NT2/D1 (cell line): ENCODE measurements at regions not wholly inside any gene's neighbourhood (a gene's known extent, or its start where the extent isn't known, plus 50 kb on each side); places are given as distances from the start of the nearest gene placed in this dataset.

ENCODE experiments used
- DNase-seq: peaks from one replicate; pipeline ENCODE4 v3.0.0-alpha.2; 2011; ENCODE audit warnings: low read depth, low spot score
- H3K27me3 ChIP-seq: 2 replicates; pipeline ENCODE4 v1.6.0; 2011; ENCODE audit warnings: mild to moderate bottlenecking; ENCODE audit not compliant: insufficient read length, insufficient read depth
- H3K36me3 ChIP-seq: 2 replicates; pipeline ENCODE4 v1.6.1; 2011; ENCODE audit warnings: mild to moderate bottlenecking, low read length, mixed read lengths; ENCODE audit not compliant: insufficient read depth, insufficient read length
- H3K4me1 ChIP-seq: 2 replicates; pipeline ENCODE4 v1.5.1; 2011; ENCODE audit not compliant: insufficient read depth, insufficient read length
- H3K4me3 ChIP-seq: 2 replicates; pipeline ENCODE4 v1.5.1; 2011; ENCODE audit warnings: low read depth; ENCODE audit not compliant: insufficient read length
- H3K9ac ChIP-seq: 2 replicates; pipeline ENCODE4 v1.6.0; 2011; ENCODE audit warnings: low read depth; ENCODE audit not compliant: insufficient read length
- H3K9me3 ChIP-seq: 2 replicates; pipeline ENCODE4 v1.5.1; 2011; ENCODE audit warnings: mild to moderate bottlenecking, low read length; ENCODE audit not compliant: insufficient read depth
- SUZ12 ChIP-seq: IDR thresholded peaks from 2 replicates; pipeline ENCODE4 v1.6.1; 2011; ENCODE audit not compliant: insufficient read length, insufficient read depth; ENCODE audit errors: extremely low read depth
- YY1 ChIP-seq: IDR thresholded peaks from 2 replicates; pipeline ENCODE4 v1.6.1; 2011; ENCODE audit not compliant: insufficient read length, insufficient read depth
- ZNF274 ChIP-seq: IDR thresholded peaks from 2 replicates; pipeline ENCODE4 v1.6.1; 2011; ENCODE audit warnings: mild to moderate bottlenecking, low read depth, low read length

- Histone ChIP-seq H3K4me1 (no peaks in the 10 kb centered on the region), H3K9ac (no peak overlapping the region), H3K4me3 (no peak overlapping the region), H3K9me3 (no peaks in the 10 kb centered on the region), H3K27me3 (no peaks in the 10 kb centered on the region), H3K36me3 (no peaks in the 10 kb centered on the region)
- no peak for DNase-seq
- no peak for TF ChIP-seq ZNF274
- TF ChIP-seq YY1, result no peak
- no peak for TF ChIP-seq SUZ12
Observed at GRCh38 chr1:118340928-118341910, 156.2 kb upstream of the SPAG17 start.

GRCh38 chr1:118339400-118340124 is 154.5 kb upstream of the SPAG17 start:
- H3K27me3 ChIP-seq, result no peaks in the 10 kb centered on the region
- no peak for DNase-seq
- no peaks in the 10 kb centered on the region for H3K9me3 ChIP-seq
- H3K4me3 ChIP-seq, result no peak overlapping the region
- no peaks in the 10 kb centered on the region for H3K4me1 ChIP-seq
- H3K36me3 ChIP-seq, result no peaks in the 10 kb centered on the region
- no peak for TF ChIP-seq ZNF274
- TF ChIP-seq YY1, result no peak
- TF ChIP-seq SUZ12, result no peak
- no peak overlapping the region for H3K9ac ChIP-seq

GRCh38 chr1:118338936-118339335 is 153.9 kb upstream of the SPAG17 start:
- no peaks in the 10 kb centered on the region for H3K36me3 ChIP-seq
- DNase-seq, result no peak
- no peak overlapping the region for H3K4me3 ChIP-seq
- H3K9ac ChIP-seq, result no peak overlapping the region
- no peaks in the 10 kb centered on the region for H3K4me1 ChIP-seq
- H3K27me3 ChIP-seq, result no peaks in the 10 kb centered on the region
- no peaks in the 10 kb centered on the region for H3K9me3 ChIP-seq
- TF ChIP-seq YY1 (no peak), SUZ12 (no peak), ZNF274 (no peak)

- peaks cover 4% of the 10 kb centered on the region for H3K4me1 ChIP-seq
- H3K36me3 ChIP-seq, result no peaks in the 10 kb centered on the region
- H3K4me3 ChIP-seq, result no peak overlapping the region
- DNase-seq, result no peak
- TF ChIP-seq SUZ12 (no peak), ZNF274 (no peak), YY1 (no peak)
- no peaks in the 10 kb centered on the region for H3K9me3 ChIP-seq
- no peaks in the 10 kb centered on the region for H3K27me3 ChIP-seq
- H3K9ac ChIP-seq, result no peak overlapping the region
Observed at GRCh38 chr1:118337346-118337745, 152.3 kb upstream of the SPAG17 start.

GRCh38 chr1:118335331-118335732 is 150.3 kb upstream of the SPAG17 start:
- Histone ChIP-seq H3K4me3 (no peak overlapping the region), H3K27me3 (no peaks in the 10 kb centered on the region), H3K9ac (no peak overlapping the region), H3K36me3 (no peaks in the 10 kb centered on the region), H3K4me1 (peaks cover 4% of the 10 kb centered on the region), H3K9me3 (no peaks in the 10 kb centered on the region)
- no peak for DNase-seq
- TF ChIP-seq ZNF274, result no peak
- no peak for TF ChIP-seq SUZ12

GRCh38 chr1:118334506-118334905 is 149.5 kb upstream of the SPAG17 start:
- Histone ChIP-seq H3K36me3 (no peaks in the 10 kb centered on the region), H3K4me1 (peaks cover 4% of the 10 kb centered on the region), H3K9ac (no peak overlapping the region), H3K4me3 (no peak overlapping the region), H3K27me3 (no peaks in the 10 kb centered on the region), H3K9me3 (no peaks in the 10 kb centered on the region)
- TF ChIP-seq YY1 (no peak), ZNF274 (no peak), SUZ12 (no peak)
- no peak for DNase-seq

- H3K4me1 ChIP-seq, result peaks cover 4% of the 10 kb centered on the region
- H3K4me3 ChIP-seq, result no peak overlapping the region
- no peak overlapping the region for H3K9ac ChIP-seq
- no peaks in the 10 kb centered on the region for H3K27me3 ChIP-seq
- H3K9me3 ChIP-seq, result no peaks in the 10 kb centered on the region
- TF ChIP-seq YY1 (no peak), SUZ12 (no peak), ZNF274 (no peak)
- H3K36me3 ChIP-seq, result no peaks in the 10 kb centered on the region
- no peak for DNase-seq
Observed at GRCh38 chr1:118333601-118334210, 148.7 kb upstream of the SPAG17 start.
